Fibroblast of lung (primary cell): ENCODE measurements at regions not wholly inside any gene's neighbourhood (a gene's known extent, or its start where the extent isn't known, plus 50 kb on each side); places are given as distances from the start of the nearest gene placed in this dataset.

Source experiments
- CTCF ChIP-seq, 2 donors: IDR thresholded peaks in 1 of 2; conservative IDR thresholded peaks in 1 of 2; 1 replicate in 1 of 2; 2 replicates in 1 of 2; pipeline ENCODE4 v1.5.1; 2011 to 2012; ENCODE audit warnings: low read length in 2 of 2, control low read depth in 1 of 2, inconsistent platforms in 1 of 2, low read depth in 1 of 2, mild to moderate bottlenecking in 1 of 2
- EZH2 ChIP-seq: IDR thresholded peaks from 2 replicates; pipeline ENCODE4 v1.5.1; 2012; ENCODE audit warnings: low read length, control low read depth, mild to moderate bottlenecking; ENCODE audit errors: missing control alignments

- TF ChIP-seq CTCF (conservative IDR thresholded peaks at IDR 0.05 in 1 of 2, IDR thresholded peaks at IDR 0.05 in 1 of 2; ENCODE audit: low read depth in 1 of 2, low read length in 2 of 2) = no peak
- no peak for TF ChIP-seq EZH2
These were observed 664.2 kb downstream of the QKI start for GRCh38 chr6:164078532-164079274.
